Uterus (tissue), 2 donors: ENCODE measurements at regions not wholly inside any gene's neighbourhood (a gene's known extent, or its start where the extent isn't known, plus 50 kb on each side); places are given as distances from the start of the nearest gene placed in this dataset.

Source experiments
- CTCF ChIP-seq, 4 experiments: fragments of 200-600 bp in 2 of 4; fragments of 450-650 bp in 2 of 4; sonication (generic) in 2 of 4; IDR thresholded peaks; one replicate each; pipeline ENCODE4 v1.5.1; 2016 to 2019; ENCODE audit warnings: antibody characterized with exemption in 4 of 4, mild to moderate bottlenecking in 2 of 4, moderate library complexity in 1 of 4
- POLR2A ChIP-seq, 2 donors: fragments of 450-650 bp; IDR thresholded peaks; one replicate each; pipeline ENCODE4 v1.6.1; 2016; ENCODE audit warnings: antibody characterized with exemption in 2 of 2, mild to moderate bottlenecking in 1 of 2, moderate library complexity in 1 of 2

- no peak for TF ChIP-seq CTCF (IDR thresholded peaks at IDR 0.05)
- no peak for TF ChIP-seq POLR2A (IDR thresholded peaks at IDR 0.05)
Measured at GRCh38 chr1:90361026-90361425, 356.1 kb downstream of the BARHL2 start.
